ENCODE measurements at regions not wholly inside any gene's neighbourhood (a gene's known extent, or its start where the extent isn't known, plus 50 kb on each side); places are given as distances from the start of the nearest gene placed in this dataset.

- Mint-ChIP-seq H3K36me3 (no peaks in the 10 kb centered on the region), H3K4me1 (no peaks in the 10 kb centered on the region)
- CTCF ChIA-PET = no interaction called here
Measured at GRCh38 chr18:45119876-45120275, 439.2 kb downstream of the SETBP1 start.

GRCh38 chr18:45121146-45121545 is 440.5 kb downstream of the SETBP1 start:
- no peak overlapping the region for H3K4me3 Mint-ChIP-seq
- ATAC-seq = no peak
- CTCF ChIA-PET = no interaction called here
- H3K4me1 Mint-ChIP-seq = no peaks in the 10 kb centered on the region
- no peaks in the 10 kb centered on the region for H3K9me3 Mint-ChIP-seq (ENCODE audit: low read depth)
- peaks cover 38% of the 10 kb centered on the region for H3K27me3 Mint-ChIP-seq
- DNase-seq = no peak
- H3K36me3 Mint-ChIP-seq = no peaks in the 10 kb centered on the region
- H3K27ac Mint-ChIP-seq = no peak overlapping the region

More at GRCh38 chr18:45119876-45120275, 439.2 kb downstream of the SETBP1 start:
- no peak for ATAC-seq
- Mint-ChIP-seq H3K4me3 (no peak overlapping the region), H3K9me3 (ENCODE audit: low read depth) (no peaks in the 10 kb centered on the region), H3K27ac (no peak overlapping the region), H3K27me3 (peaks cover 48% of the 10 kb centered on the region)
- DNase-seq = no peak

DNA sequence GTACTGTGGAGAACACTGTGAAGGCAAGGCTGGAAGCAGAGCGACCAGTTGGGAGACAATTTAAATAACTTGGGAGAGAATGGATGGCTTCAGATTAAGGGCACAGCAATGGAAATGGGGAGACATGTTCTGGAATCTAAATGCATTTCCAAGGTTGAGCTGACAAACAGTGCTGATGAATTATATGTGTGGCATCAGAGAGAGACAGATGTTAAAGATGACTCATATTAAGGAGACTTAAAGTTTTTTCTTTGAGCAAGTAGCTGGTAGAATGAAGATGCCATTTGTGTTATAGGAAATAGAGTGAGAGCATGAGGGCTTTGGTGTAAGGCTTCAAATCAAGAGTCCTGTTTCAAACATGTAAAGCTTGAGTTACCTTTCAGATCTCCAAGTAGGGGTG is 441.8 kb downstream of the SETBP1 start:
- CTCF ChIA-PET = no interaction called here
- H3K4me3 Mint-ChIP-seq = no peak overlapping the region
- no peaks in the 10 kb centered on the region for H3K36me3 Mint-ChIP-seq
- DNase-seq (no peak), ATAC-seq (no peak)
- peaks cover 31% of the 10 kb centered on the region for H3K27me3 Mint-ChIP-seq
- no peaks in the 10 kb centered on the region for H3K9me3 Mint-ChIP-seq (ENCODE audit: low read depth)
- no peaks in the 10 kb centered on the region for H3K4me1 Mint-ChIP-seq
- H3K27ac Mint-ChIP-seq = no peak overlapping the region

DNA sequence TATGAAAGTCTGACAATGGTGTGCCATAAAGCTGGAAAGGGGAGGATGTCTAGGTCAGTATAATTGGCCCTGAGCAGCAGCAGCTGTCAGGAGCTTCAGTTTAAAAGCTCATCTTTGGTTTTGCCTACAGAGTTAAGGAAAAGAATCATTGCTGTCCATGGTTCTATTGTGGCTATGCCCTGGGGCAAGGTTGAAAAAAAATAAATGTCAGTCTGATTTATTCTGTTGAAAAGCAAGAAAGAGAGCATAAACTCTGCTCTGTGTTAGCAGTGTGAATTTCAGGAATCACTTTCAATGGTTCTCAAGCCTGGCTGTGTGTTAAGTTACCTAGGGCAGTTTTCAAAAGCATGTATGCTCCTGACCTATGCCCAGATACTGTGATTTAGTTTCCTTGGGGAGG is 446.7 kb downstream of the SETBP1 start:
- ATAC-seq (no peak), DNase-seq (no peak)
- Mint-ChIP-seq H3K9me3 (ENCODE audit: low read depth) (no peaks in the 10 kb centered on the region), H3K36me3 (no peaks in the 10 kb centered on the region), H3K27ac (no peak overlapping the region), H3K4me1 (no peaks in the 10 kb centered on the region), H3K4me3 (no peak overlapping the region), H3K27me3 (peaks cover 31% of the 10 kb centered on the region)
- CTCF ChIA-PET = interaction anchor here (0.7 kb wide), 1 partner anchor 11 kb away, joined by 3 read pairs; no protein-coding TSS in a partner anchor

- ATAC-seq (no peak), DNase-seq (no peak)
- H3K4me3 Mint-ChIP-seq = no peak overlapping the region
- peaks cover 30% of the 10 kb centered on the region for H3K27me3 Mint-ChIP-seq
- H3K4me1 Mint-ChIP-seq = no peaks in the 10 kb centered on the region
- no peaks in the 10 kb centered on the region for H3K36me3 Mint-ChIP-seq
- CTCF ChIA-PET = no interaction called here
- H3K9me3 Mint-ChIP-seq (ENCODE audit: low read depth) = no peaks in the 10 kb centered on the region
- no peak overlapping the region for H3K27ac Mint-ChIP-seq
Measured at GRCh38 chr18:45133276-45133675, 452.6 kb downstream of the SETBP1 start.

DNA sequence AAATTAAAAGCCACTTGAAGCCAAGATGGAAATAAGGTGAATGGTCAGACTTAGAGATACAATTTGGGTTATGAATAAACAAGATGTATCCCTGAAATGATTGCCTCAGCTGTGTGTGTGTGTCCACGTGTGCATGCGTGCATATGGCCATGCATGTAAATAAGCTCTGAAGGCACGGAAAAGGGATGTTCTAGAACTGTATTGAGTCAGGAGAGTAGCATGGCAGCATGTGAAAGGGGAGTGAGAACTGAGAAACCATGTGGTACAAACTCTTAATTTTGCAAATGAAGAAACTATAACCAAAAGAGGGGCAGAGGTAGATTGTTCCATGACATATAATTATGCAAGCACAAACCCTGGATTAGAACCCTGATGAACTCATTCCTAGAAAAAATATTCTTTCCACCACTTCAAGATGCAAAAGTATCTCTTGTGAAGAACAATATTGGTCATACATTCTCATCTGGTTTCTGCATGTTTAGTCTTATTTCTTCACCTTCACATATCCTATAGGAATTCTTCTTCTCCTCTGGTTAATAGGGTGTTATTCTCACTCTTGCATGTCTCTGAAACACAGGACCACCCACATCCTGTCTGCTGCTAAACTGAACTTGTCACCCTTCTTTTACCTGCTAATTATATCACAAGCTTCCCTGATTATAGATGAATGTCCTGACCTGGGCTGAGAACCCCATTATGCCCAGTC is 455.8 kb downstream of the SETBP1 start:
- CTCF ChIA-PET = no interaction called here
- no peak overlapping the region for H3K4me3 Mint-ChIP-seq
- ATAC-seq (no peak), DNase-seq (no peak)
- no peaks in the 10 kb centered on the region for H3K36me3 Mint-ChIP-seq
- H3K27me3 Mint-ChIP-seq = peaks cover 21% of the 10 kb centered on the region
- H3K9me3 Mint-ChIP-seq (ENCODE audit: low read depth) = no peaks in the 10 kb centered on the region
- H3K27ac Mint-ChIP-seq = no peak overlapping the region
- H3K4me1 Mint-ChIP-seq = no peaks in the 10 kb centered on the region

DNA sequence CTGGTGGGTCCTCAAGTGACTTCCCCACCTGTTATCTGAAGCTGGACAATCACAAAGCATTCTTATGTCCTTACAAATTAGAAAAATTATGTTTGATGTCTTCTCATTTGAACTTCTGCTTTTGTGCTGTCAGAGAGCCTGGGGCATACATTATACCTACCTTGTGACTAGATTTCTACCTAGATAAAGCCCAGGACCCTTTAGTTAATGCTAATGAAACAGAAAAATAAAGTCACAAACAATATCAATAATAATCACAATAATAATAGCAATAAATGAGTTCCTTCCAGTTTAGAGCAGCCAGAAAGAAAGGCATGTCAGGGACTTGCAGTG is 456.4 kb downstream of the SETBP1 start:
- Mint-ChIP-seq H3K4me3 (no peak overlapping the region), H3K27ac (no peak overlapping the region), H3K4me1 (no peaks in the 10 kb centered on the region), H3K9me3 (ENCODE audit: low read depth) (no peaks in the 10 kb centered on the region), H3K36me3 (no peaks in the 10 kb centered on the region), H3K27me3 (peaks cover 19% of the 10 kb centered on the region)
- ATAC-seq (no peak), DNase-seq (no peak)
- CTCF ChIA-PET = no interaction called here

DNA sequence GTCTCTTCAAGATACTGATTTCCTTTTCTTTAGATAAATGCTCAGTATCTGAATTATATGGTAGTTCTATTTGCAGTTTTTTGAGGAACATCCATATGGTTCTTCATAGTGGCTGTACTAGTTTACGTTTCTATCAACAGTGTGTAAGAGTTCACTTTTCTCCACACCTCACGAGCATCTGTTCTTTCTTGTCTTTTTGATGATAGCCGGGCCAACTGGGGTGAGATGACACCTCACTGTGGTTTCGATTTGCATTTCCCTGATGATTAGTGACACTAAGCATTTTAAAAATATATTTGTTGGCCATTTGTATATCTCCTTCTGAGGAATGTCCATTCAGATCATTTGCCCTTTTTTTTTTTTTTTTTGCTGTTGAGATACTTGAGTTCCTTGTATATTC is 458.8 kb downstream of the SETBP1 start:
- H3K27me3 Mint-ChIP-seq = peaks cover 16% of the 10 kb centered on the region
- no peak overlapping the region for H3K4me3 Mint-ChIP-seq
- DNase-seq (no peak), ATAC-seq (no peak)
- H3K27ac Mint-ChIP-seq = no peak overlapping the region
- no peaks in the 10 kb centered on the region for H3K9me3 Mint-ChIP-seq (ENCODE audit: low read depth)
- CTCF ChIA-PET = no interaction called here
- no peaks in the 10 kb centered on the region for H3K4me1 Mint-ChIP-seq
- no peaks in the 10 kb centered on the region for H3K36me3 Mint-ChIP-seq

DNA sequence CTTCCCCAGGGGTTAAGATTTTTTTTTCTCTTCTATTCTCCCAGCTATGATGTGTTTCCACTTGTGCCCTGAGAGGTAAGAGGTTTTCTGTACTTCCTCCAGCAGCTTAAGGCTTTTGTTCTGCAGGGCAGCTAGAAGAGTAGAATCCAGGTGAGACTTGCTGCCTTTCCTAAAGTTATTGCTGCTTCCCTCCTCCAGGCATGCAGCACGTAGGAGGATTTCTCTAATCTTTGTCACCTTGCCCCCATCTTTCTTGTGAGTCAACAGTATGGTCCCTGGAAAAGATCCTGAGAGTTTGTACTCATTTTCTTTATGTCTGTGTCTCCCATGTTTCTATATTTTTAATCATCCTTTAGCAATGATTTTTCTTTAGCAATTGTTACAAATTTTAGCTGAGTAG is 462.2 kb downstream of the SETBP1 start:
- no peaks in the 10 kb centered on the region for H3K4me1 Mint-ChIP-seq
- DNase-seq (no peak), ATAC-seq (no peak)
- H3K9me3 Mint-ChIP-seq (ENCODE audit: low read depth) = no peaks in the 10 kb centered on the region
- H3K4me3 Mint-ChIP-seq = no peak overlapping the region
- H3K27ac Mint-ChIP-seq = no peak overlapping the region
- no peaks in the 10 kb centered on the region for H3K36me3 Mint-ChIP-seq
- H3K27me3 Mint-ChIP-seq = peaks cover 11% of the 10 kb centered on the region
- CTCF ChIA-PET = interaction anchor here (1.3 kb wide), 1 partner anchor 11 kb away, joined by 3 read pairs; no protein-coding TSS in a partner anchor

DNA sequence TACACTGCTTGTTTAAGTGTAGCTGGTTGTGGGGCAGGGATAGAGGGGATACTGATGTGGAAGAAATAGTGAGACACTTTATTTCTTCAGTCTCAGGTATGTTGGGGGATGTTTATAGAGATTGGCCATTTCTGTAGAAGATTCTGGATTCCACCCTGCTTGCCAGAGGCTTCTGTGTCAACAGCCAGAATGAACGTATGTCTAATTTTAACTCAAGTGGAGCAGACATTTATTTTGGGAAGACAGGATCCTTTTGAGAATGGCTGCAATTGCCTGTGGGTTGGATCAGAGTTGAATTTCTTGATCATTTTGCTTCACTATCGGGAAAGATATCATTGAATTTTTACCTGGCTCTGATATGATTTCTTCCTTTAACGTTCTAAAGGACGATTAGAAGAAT is 465.6 kb upstream of the SLC14A2 start:
- CTCF ChIA-PET = no interaction called here
- H3K4me1 Mint-ChIP-seq = no peaks in the 10 kb centered on the region

DNA sequence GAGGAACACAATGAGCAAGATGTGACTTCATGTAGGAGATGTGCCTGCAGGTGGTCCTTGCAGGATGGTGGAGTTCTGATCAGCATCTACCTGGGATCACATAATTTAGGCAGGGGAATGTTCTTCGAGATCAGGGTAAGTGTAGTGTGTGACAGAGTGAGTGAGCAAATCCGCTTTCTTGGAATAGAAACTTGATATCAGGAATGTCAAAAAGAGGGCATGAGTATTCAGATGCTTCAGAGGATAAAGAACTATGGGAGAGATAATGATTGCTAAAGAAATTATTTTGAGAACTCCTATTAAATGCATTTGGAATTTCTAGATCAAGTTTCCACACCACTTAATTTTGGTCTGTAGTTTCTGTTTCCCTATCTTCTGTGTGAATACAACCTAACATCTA is 463.6 kb upstream of the SLC14A2 start:
- CTCF ChIA-PET = no interaction called here
- H3K27ac Mint-ChIP-seq = no peak overlapping the region
- H3K4me3 Mint-ChIP-seq = no peak overlapping the region
- peaks cover 14% of the 10 kb centered on the region for H3K27me3 Mint-ChIP-seq
- no peaks in the 10 kb centered on the region for H3K36me3 Mint-ChIP-seq
- ATAC-seq (no peak), DNase-seq (no peak)
- H3K4me1 Mint-ChIP-seq = no peaks in the 10 kb centered on the region
- no peaks in the 10 kb centered on the region for H3K9me3 Mint-ChIP-seq (ENCODE audit: low read depth)

More for the DNA sequence above, 465.6 kb upstream of the SLC14A2 start:
- Mint-ChIP-seq H3K4me3 (no peak overlapping the region), H3K36me3 (no peaks in the 10 kb centered on the region), H3K27me3 (peaks cover 11% of the 10 kb centered on the region), H3K27ac (no peak overlapping the region), H3K9me3 (ENCODE audit: low read depth) (no peaks in the 10 kb centered on the region)
- ATAC-seq (no peak), DNase-seq (no peak)

- H3K4me3 Mint-ChIP-seq = no peak overlapping the region
- CTCF ChIA-PET = no interaction called here
- H3K4me1 Mint-ChIP-seq = no peaks in the 10 kb centered on the region
- ATAC-seq = no peak
- DNase-seq = no peak
- peaks cover 21% of the 10 kb centered on the region for H3K27me3 Mint-ChIP-seq
- no peak overlapping the region for H3K27ac Mint-ChIP-seq
- no peaks in the 10 kb centered on the region for H3K9me3 Mint-ChIP-seq (ENCODE audit: low read depth)
- H3K36me3 Mint-ChIP-seq = no peaks in the 10 kb centered on the region
Measured at GRCh38 chr18:45155526-45155925, 459.8 kb upstream of the SLC14A2 start.

GRCh38 chr18:45156946-45157345 is 458.3 kb upstream of the SLC14A2 start:
- Mint-ChIP-seq H3K9me3 (ENCODE audit: low read depth) (no peaks in the 10 kb centered on the region), H3K4me3 (no peak overlapping the region), H3K27me3 (peaks cover 26% of the 10 kb centered on the region), H3K4me1 (no peaks in the 10 kb centered on the region), H3K27ac (no peak overlapping the region), H3K36me3 (no peaks in the 10 kb centered on the region)
- CTCF ChIA-PET = no interaction called here
- DNase-seq = no peak
- no peak for ATAC-seq

- Mint-ChIP-seq H3K4me3 (no peak overlapping the region), H3K27me3 (peaks cover 27% of the 10 kb centered on the region), H3K36me3 (no peaks in the 10 kb centered on the region), H3K9me3 (ENCODE audit: low read depth) (no peaks in the 10 kb centered on the region), H3K27ac (no peak overlapping the region), H3K4me1 (no peaks in the 10 kb centered on the region)
- ATAC-seq = no peak
- CTCF ChIA-PET = no interaction called here
- DNase-seq = no peak
Measured at GRCh38 chr18:45157576-45157975, 457.7 kb upstream of the SLC14A2 start.

DNA sequence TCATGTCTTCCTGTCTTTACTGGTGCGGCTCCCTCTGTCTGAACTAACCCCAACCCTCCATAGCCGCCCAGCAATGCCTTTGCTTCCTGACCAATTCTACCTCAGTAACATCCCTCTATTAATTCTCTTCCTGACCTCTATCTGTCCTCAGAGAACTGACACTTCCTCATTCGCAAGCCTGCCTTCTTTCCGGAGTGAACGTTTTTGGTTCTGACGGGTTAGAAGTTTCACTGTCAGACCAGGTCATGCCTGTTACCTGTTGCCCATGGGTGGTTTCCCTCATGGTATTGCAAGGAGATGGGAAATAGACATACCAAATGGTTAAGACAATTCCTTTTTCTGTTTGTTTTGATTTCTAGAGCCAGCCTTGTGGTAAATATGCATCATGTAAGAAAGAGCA is 453.4 kb upstream of the SLC14A2 start:
- ATAC-seq = no peak
- H3K4me3 Mint-ChIP-seq = no peak overlapping the region
- no peak for DNase-seq
- CTCF ChIA-PET = interaction anchor here (1.3 kb wide), 1 partner anchor 51 kb away, joined by 3 read pairs; no protein-coding TSS in a partner anchor
- H3K4me1 Mint-ChIP-seq = peaks cover 3% of the 10 kb centered on the region
- no peaks in the 10 kb centered on the region for H3K9me3 Mint-ChIP-seq (ENCODE audit: low read depth)
- peaks cover 27% of the 10 kb centered on the region for H3K27me3 Mint-ChIP-seq
- H3K36me3 Mint-ChIP-seq = no peaks in the 10 kb centered on the region
- H3K27ac Mint-ChIP-seq = no peak overlapping the region

Data from activated CD8-positive, alpha-beta memory T cell treated with anti-CD3 and anti-CD28 coated beads, Interleukin-2, amount 10 ng/mL, durations not matched to agents 7 days and 5 days (primary cell).